IMR-90 (cell line): ENCODE measurements at regions not wholly inside any gene's neighbourhood (a gene's known extent, or its start where the extent isn't known, plus 50 kb on each side); places are given as distances from the start of the nearest gene placed in this dataset.

Source experiments
- ATAC-seq: fragments of 200-7000 bp; cut with Tn5 transposase; 2 replicates; pipeline ENCODE4 v1.9.1; 2020; ENCODE audit warnings: low read depth, mild to moderate bottlenecking, moderate library complexity
- BruUV-seq: library from RNA; stranded (reverse); fragments of 400-500 nt; replicated peaks from 2 replicates; lab custom pipeline; 2021; lab: Mats Ljungman, UMichigan
- CTCF ChIA-PET: fragments of 300-600 bp; formaldehyde crosslinking; extraction: SDS; loops from one replicate; lab custom pipeline; 2021; ENCODE audit warnings: antibody characterized with exemption; lab: Yijun Ruan, JAX
- POLR2A ChIA-PET: fragments of 300-600 bp; sonication (Branson Sonifier 250); formaldehyde crosslinking; loops from one replicate; lab custom pipeline; 2022; ENCODE audit warnings: antibody characterized with exemption; ENCODE audit not compliant: unreplicated experiment; lab: Charles Lee
- DNase-seq: peaks from one replicate; pipeline ENCODE4 v3.0.0; 2013
- H2AFZ ChIP-seq: replicated peaks from 2 replicates; pipeline ENCODE3; 2013; ENCODE audit warnings: low read length, mild to moderate bottlenecking; ENCODE audit not compliant: poor library complexity
- H2AK5ac ChIP-seq: 2 replicates; pipeline ENCODE4 v1.6.1; 2013; ENCODE audit warnings: low read depth, low read length, inconsistent platforms
- H2AK9ac ChIP-seq: replicated peaks from 2 replicates; pipeline ENCODE3; 2013; ENCODE audit warnings: mild to moderate bottlenecking, low read depth, low read length, moderate library complexity; ENCODE audit not compliant: poor library complexity
- H2BK120ac ChIP-seq: 2 replicates; pipeline ENCODE4 v1.6.1; 2013; ENCODE audit warnings: low read depth, low read length, inconsistent platforms
- H2BK15ac ChIP-seq: 3 replicates; pipeline ENCODE4 v1.6.1; 2013; ENCODE audit warnings: low read depth, low read length, inconsistent platforms
- H2BK20ac ChIP-seq: 2 replicates; pipeline ENCODE4 v1.6.1; 2013; ENCODE audit warnings: low read depth, mild to moderate bottlenecking, inconsistent platforms, low read length, moderate library complexity
- H2BK5ac ChIP-seq: 2 replicates; pipeline ENCODE4 v1.6.1; 2013; ENCODE audit warnings: mild to moderate bottlenecking, low read depth, low read length, inconsistent platforms; ENCODE audit not compliant: poor library complexity, severe bottlenecking
- H3K14ac ChIP-seq: replicated peaks from 2 replicates; pipeline ENCODE4 v1.6.1; 2013; ENCODE audit warnings: low read depth, low read length, inconsistent platforms
- H3K18ac ChIP-seq: 2 replicates; pipeline ENCODE4 v1.6.1; 2013; ENCODE audit warnings: low read depth, low read length, control low read depth
- H3K23ac ChIP-seq: 2 replicates; pipeline ENCODE4 v1.6.1; 2013; ENCODE audit warnings: low read depth, low read length, inconsistent platforms
- H3K27ac ChIP-seq: 2 replicates; pipeline ENCODE4 v1.5.1; 2013; ENCODE audit warnings: mild to moderate bottlenecking, control low read depth, low read length; ENCODE audit not compliant: insufficient read depth
- H3K27me3 ChIP-seq: 2 replicates; pipeline ENCODE4 v1.6.1; 2013; ENCODE audit warnings: low read length; ENCODE audit not compliant: control insufficient read depth, insufficient read depth
- H3K36me3 ChIP-seq: 2 replicates; pipeline ENCODE4 v1.6.1; 2013; ENCODE audit warnings: low read length, mixed read lengths; ENCODE audit not compliant: control insufficient read depth, insufficient read depth
- H3K4ac ChIP-seq: 2 replicates; pipeline ENCODE4 v1.6.1; 2013; ENCODE audit warnings: low read depth, low read length, inconsistent platforms
- H3K4me1 ChIP-seq: 2 replicates; pipeline ENCODE4 v1.6.1; 2013; ENCODE audit warnings: low read length, mixed read lengths; ENCODE audit not compliant: control insufficient read depth, insufficient read depth
- H3K4me2 ChIP-seq: 2 replicates; pipeline ENCODE4 v1.6.1; 2013; ENCODE audit warnings: low read depth, mild to moderate bottlenecking, control low read depth, low read length, moderate library complexity
- H3K4me3 ChIP-seq: 2 replicates; pipeline ENCODE4 v1.5.1; 2013; ENCODE audit warnings: low read depth, mild to moderate bottlenecking, control low read depth, low read length, moderate library complexity; ENCODE audit not compliant: insufficient read depth
- H3K56ac ChIP-seq: 2 replicates; pipeline ENCODE4 v1.6.1; 2013; ENCODE audit warnings: low read length, inconsistent platforms; ENCODE audit not compliant: insufficient read depth; ENCODE audit errors: extremely low read depth
- H3K79me1 ChIP-seq, 2 experiments: 2 replicates each; pipeline ENCODE4 v1.6.1; 2013; ENCODE audit warnings: low read length in 2 of 2, inconsistent platforms in 1 of 2, low read depth in 1 of 2
- H3K9ac ChIP-seq: 2 replicates; pipeline ENCODE4 v1.6.1; 2013; ENCODE audit warnings: low read depth, low read length, control low read depth
- H3K9me1 ChIP-seq: 2 replicates; pipeline ENCODE4 v1.6.1; 2013; ENCODE audit warnings: low read length, inconsistent platforms; ENCODE audit not compliant: insufficient read depth
- H3K9me3 ChIP-seq: 2 replicates; pipeline ENCODE4 v1.6.1; 2013; ENCODE audit warnings: low read length; ENCODE audit not compliant: control insufficient read depth, insufficient read depth
- H4K20me1 ChIP-seq: 2 replicates; pipeline ENCODE4 v1.6.1; 2013; ENCODE audit warnings: low read length, inconsistent platforms; ENCODE audit not compliant: insufficient read depth
- H4K5ac ChIP-seq: 2 replicates; pipeline ENCODE4 v1.6.1; 2013; ENCODE audit warnings: mild to moderate bottlenecking, low read depth, low read length, control low read depth
- H4K8ac ChIP-seq, 2 experiments: 2 replicates each; pipeline ENCODE4 v1.6.1; 2013; ENCODE audit warnings: low read depth in 2 of 2, low read length in 2 of 2, control low read depth in 1 of 2, inconsistent platforms in 1 of 2
- H4K91ac ChIP-seq: 2 replicates; pipeline ENCODE4 v1.6.1; 2013; ENCODE audit warnings: low read depth, low read length, inconsistent platforms; ENCODE audit not compliant: insufficient read depth
- BHLHE40 ChIP-seq: fragments of 150-350 bp; IDR thresholded peaks from 2 replicates; pipeline ENCODE4 v1.6.1; 2016; ENCODE audit warnings: mild to moderate bottlenecking, low read depth, low read length
- CEBPB ChIP-seq: IDR thresholded peaks from 2 replicates; pipeline ENCODE4 v1.6.1; 2012; ENCODE audit warnings: low read depth, low read length, improper control_type of control experiment
- CHD1 ChIP-seq: IDR thresholded peaks from 2 replicates; pipeline ENCODE4 v1.6.1; 2012; ENCODE audit warnings: low read depth, low read length, improper control_type of control experiment
- CTCF ChIP-seq: conservative IDR thresholded peaks from 2 replicates; pipeline ENCODE4 v1.5.1; 2012; ENCODE audit warnings: mild to moderate bottlenecking, low read depth, low read length, improper control_type of control experiment
- ELK1 ChIP-seq: fragments of 150-350 bp; IDR thresholded peaks from 2 replicates; pipeline ENCODE4 v1.6.1; 2016; ENCODE audit warnings: low read depth, mild to moderate bottlenecking, low read length, moderate library complexity, borderline replicate concordance
- FOS ChIP-seq: fragments of 150-350 bp; IDR thresholded peaks from 2 replicates; pipeline ENCODE4 v1.6.1; 2016; ENCODE audit warnings: low read depth, low read length
- MAFK ChIP-seq: IDR thresholded peaks from 2 replicates; pipeline ENCODE4 v1.6.1; 2012; ENCODE audit warnings: low read depth, low read length, improper control_type of control experiment
- MAZ ChIP-seq: IDR thresholded peaks from 2 replicates; pipeline ENCODE4 v1.6.1; 2012; ENCODE audit warnings: low read depth, mild to moderate bottlenecking, low read length, improper control_type of control experiment, moderate library complexity, borderline replicate concordance
- MXI1 ChIP-seq: IDR thresholded peaks from 2 replicates; pipeline ENCODE4 v1.6.1; 2012; ENCODE audit warnings: low read depth, mild to moderate bottlenecking, low read length, moderate library complexity, borderline replicate concordance
- NFE2L2 ChIP-seq: fragments of 150-350 bp; IDR thresholded peaks from 2 replicates; pipeline ENCODE4 v1.6.1; 2016; ENCODE audit warnings: low read depth, mild to moderate bottlenecking, low read length
- POLR2A ChIP-seq: IDR thresholded peaks from 2 replicates; pipeline ENCODE4 v1.6.1; 2012; ENCODE audit warnings: mild to moderate bottlenecking, low read depth, low read length
- RAD21 ChIP-seq: IDR thresholded peaks from 2 replicates; pipeline ENCODE4 v1.6.1; 2012; ENCODE audit warnings: low read length, improper control_type of control experiment
- RCOR1 ChIP-seq: IDR thresholded peaks from 2 replicates; pipeline ENCODE4 v1.6.1; 2012; ENCODE audit warnings: mild to moderate bottlenecking, low read length, improper control_type of control experiment; ENCODE audit not compliant: insufficient replicate concordance
- RFX5 ChIP-seq: IDR thresholded peaks from 2 replicates; pipeline ENCODE4 v1.8.0; 2012; ENCODE audit warnings: low read depth, mild to moderate bottlenecking, low read length, moderate library complexity
- SMC3 ChIP-seq: fragments of 150-350 bp; IDR thresholded peaks from 2 replicates; pipeline ENCODE4 v1.6.1; 2016; ENCODE audit warnings: low read depth, mild to moderate bottlenecking, antibody characterized with exemption, low read length, moderate library complexity
- USF2 ChIP-seq: fragments of 150-350 bp; IDR thresholded peaks from 2 replicates; pipeline ENCODE4 v1.6.1; 2017; ENCODE audit warnings: mild to moderate bottlenecking, antibody characterized with exemption, low read length, low read depth
- WGBS, 2 experiments: methylation state at CpG; one replicate each; pipeline versions ENCODE4 v1.1.5 to v1.1.7; 2013; ENCODE audit warnings: missing lambda C conversion rate in 2 of 2; ENCODE audit not compliant: insufficient read length in 1 of 2; ENCODE audit errors: extremely low coverage in 2 of 2; 5-methylcytosine and 5-hydroxymethylcytosine counted together
- dilution Hi-C: fragments of 300-500 bp; cut with HindIII; formaldehyde crosslinking; loops from one replicate; pipeline ENCODE4 v1.14.3; 2018; ENCODE audit warnings: low sequenced_read_pairs; ENCODE audit not compliant: unreplicated experiment
- in situ Hi-C: fragments of 300-500 bp; cut with MboI; formaldehyde crosslinking; loops from 3 replicates; pipeline ENCODE4 v1.14.3; 2019; ENCODE audit warnings: low sequenced_read_pairs, inconsistent platforms, mixed read lengths
- intact Hi-C: fragments of 100-400 bp; cut with micrococcal nuclease; formaldehyde crosslinking; loops from 2 replicates; pipeline ENCODE4 v1.10.0; 2022

DNA sequence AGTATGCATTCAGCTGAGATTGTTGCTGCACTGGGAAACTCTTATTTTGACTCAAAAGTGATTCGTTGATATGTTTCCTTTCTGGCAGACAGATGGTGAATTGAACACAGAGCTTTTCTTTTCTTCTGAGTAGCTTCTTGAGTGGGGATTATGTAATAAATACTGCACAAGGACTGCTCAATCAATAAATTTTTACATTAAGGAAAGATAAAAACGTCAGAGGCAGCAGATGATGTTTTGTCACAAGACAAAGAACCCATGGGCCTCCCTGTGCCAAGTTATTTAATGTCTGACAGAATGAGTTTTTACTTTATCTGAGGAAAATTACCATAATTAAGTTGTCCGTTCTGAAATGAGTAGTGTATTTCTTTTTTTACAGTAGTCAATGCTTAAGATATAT lies 460.3 kb downstream of the UTRN start:
- Histone ChIP-seq H3K4me3 (no peak overlapping the region), H4K91ac (no peak overlapping the region), H3K23ac (no peak overlapping the region), H2AFZ (no peak overlapping the region), H3K56ac (no peak overlapping the region), H2AK5ac (no peak overlapping the region), H4K5ac (no peak overlapping the region), H3K9ac (no peak overlapping the region), H2BK15ac (no peak overlapping the region), H2BK120ac (no peak overlapping the region), H3K14ac (no peak overlapping the region), H3K79me1 (no peaks in the 10 kb centered on the region), H3K4ac (no peak overlapping the region), H2BK5ac (no peak overlapping the region), H4K8ac (no peak overlapping the region), H3K4me1 (peaks cover 2% of the 10 kb centered on the region; the same call in 1 of the 2 replicates), H3K36me3 (0 out of 2 replicates have a peak, but pooled peaks cover 1% of the 10 kb centered on the region), H3K27ac (no peak overlapping the region), H3K9me1 (no peaks in the 10 kb centered on the region), H3K18ac (no peak overlapping the region), H3K4me2 (no peak overlapping the region), H3K9me3 (no peaks in the 10 kb centered on the region), H2AK9ac (no peak overlapping the region), H3K27me3 (no peaks in the 10 kb centered on the region), H2BK20ac (no peak overlapping the region), H4K20me1 (no peaks in the 10 kb centered on the region)
- WGBS, 2 experiments, result no CpG with 5 or more reads among the region's 3 CpGs
- DNase-seq (no peak), ATAC-seq (no peak)
- no peak for TF ChIP-seq RCOR1
- TF ChIP-seq RFX5, result no peak
- TF ChIP-seq SMC3, result no peak
- TF ChIP-seq MAZ, result no peak
- no peak for TF ChIP-seq CEBPB
- no peak for TF ChIP-seq BHLHE40
- no peak for TF ChIP-seq MXI1
- TF ChIP-seq NFE2L2, result no peak
- no peak for TF ChIP-seq FOS
- no peak for TF ChIP-seq ELK1
- no peak for TF ChIP-seq MAFK
- no peak for TF ChIP-seq RAD21
- TF ChIP-seq USF2, result no peak
- TF ChIP-seq POLR2A, result no peak
- no peak for TF ChIP-seq CHD1
- TF ChIP-seq CTCF, result no peak
- BruUV-seq, result no TSS peak
- dilution Hi-C loops (no loop called here), in situ Hi-C loops (no loop called here), intact Hi-C loops (no loop called here)
- ChIA-PET CTCF (no interaction called here), POLR2A (no interaction called here)
